Medulla oblongata (tissue), 1 donor: ENCODE measurements at regions not wholly inside any gene's neighbourhood (a gene's known extent, or its start where the extent isn't known, plus 50 kb on each side); places are given as distances from the start of the nearest gene placed in this dataset.

Experiments used
- DNase-seq: peaks from one replicate; pipeline ENCODE4 v3.0.0-alpha.2; 2015; ENCODE audit errors: extremely low spot score

DNA sequence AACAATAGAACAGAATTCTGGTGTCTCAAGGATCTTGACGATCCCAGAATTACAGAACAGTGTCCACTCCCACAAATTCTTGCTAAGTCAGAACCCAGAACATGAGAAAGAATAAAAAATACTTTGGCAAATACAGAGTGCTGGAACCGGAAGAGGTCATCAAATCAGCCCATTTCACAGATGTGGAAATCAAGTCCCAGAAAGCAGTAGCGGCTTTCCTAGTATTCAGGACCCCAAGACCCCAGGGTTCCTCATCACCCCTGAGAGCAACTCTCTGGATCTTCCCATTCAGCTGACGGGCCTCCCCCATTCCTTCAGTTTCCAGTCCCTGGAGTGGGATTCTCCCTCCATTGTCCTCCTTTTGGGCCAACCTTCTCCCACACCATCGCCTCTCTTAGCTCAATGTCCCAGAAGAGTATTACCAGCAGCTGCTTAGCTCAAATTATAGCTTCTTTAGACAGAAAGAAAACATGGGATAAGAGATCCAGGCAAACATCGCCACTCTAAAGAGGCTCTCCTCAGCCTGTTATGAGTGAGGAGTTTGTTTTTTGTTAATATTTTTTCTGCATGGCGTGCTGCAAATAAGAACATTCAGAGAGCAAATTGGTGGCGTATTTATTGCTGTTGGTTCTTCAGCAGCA lies 268.3 kb downstream of the MN1 start:
- no peak for DNase-seq

DNA sequence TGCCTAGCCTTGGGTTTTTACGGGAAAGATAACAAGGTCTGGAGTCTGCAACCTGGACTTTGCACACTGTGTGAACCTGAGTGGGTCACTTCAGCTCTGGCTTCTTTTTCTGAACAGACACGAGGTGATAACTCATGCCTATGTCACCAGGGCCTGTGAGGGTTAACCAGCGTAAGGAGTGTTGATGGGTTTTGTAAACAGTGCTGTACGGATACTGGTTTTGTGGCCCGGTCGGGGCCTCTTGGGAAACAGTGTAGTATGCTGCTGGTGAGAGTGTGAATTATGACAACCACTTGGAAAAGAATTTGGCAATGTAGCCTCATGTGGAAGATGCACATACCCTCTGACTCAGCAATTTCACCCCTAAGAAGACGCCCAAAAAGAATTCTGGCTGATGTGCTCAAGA lies 266.8 kb downstream of the MN1 start:
- DNase-seq = no peak

DNA sequence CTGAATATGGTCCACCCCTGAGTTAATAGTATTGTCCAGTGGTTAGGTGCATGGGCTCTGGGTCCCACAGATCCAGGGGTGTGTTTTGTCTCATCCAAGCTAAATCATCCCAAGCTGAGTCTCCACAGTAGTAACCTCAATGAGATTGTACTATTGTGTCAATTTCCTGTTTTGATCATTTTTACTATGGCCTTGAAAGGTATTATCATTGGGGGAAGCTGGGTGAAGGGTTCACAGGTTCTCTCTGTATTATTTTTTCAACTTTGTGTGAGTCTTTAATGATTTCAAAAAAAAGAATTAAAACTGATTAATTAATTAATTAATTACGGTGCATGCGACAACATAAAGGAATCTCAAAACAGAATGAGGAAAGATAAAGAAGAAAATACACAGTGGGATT lies 266.1 kb downstream of the MN1 start:
- no peak for DNase-seq

DNA sequence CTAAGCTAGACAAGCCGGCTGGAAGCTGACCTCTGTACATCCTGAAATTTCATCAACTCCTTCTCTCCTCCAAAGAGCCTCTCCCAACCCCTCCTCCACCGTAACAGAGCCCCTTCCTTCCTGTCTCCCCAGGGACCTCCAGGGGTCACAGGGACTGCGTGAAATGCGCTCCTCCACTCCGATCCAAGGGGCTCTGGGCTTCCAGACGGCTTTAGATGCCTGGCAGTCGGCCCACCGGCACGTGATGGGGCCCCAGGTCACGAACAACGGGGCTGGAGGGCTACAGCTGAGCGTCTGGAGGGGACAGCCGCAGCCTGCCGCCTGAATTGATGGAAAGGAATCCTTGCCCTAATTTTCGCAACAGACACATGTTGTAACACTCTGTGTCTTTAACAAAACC lies 264.1 kb downstream of the MN1 start:
- DNase-seq = no peak

DNA sequence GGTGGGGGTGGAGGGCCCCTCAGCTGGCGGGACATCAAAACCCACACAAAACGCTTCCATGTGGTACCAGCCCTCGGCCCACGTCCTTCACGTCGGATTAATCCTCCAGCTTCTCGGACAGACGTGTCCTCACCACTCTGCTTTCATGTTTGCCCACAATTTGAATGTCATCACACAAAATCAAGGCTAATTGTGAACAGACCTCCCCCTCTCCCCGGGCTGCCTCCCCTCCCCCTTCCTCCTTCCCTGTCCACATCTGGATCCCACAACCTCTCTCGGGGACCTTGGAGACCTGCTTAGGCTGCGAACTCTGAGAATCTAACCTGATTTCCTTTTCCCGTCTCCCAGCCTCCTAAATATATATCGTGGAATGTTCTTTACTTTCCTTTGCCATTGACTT lies 262.9 kb downstream of the MN1 start:
- DNase-seq = no peak

DNA sequence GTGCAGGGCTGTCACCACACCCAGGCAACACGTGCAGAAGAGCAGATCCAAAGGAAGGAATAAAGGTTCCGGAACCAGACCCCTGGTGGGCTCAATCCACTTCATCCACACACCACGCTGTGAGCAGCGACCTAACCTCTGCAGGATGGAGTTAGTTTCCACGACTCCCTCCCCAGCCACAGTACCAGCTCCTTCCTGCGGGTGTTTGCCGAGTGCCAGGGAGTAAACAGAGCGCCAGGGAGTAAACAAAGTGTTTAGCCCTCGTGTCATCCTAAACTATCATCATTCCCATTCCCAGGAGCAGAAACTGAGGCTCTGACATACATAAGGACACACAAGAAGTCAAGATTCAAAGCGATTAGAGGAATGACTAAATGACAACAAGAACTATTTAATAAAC lies 261.3 kb downstream of the MN1 start:
- no peak for DNase-seq

DNA sequence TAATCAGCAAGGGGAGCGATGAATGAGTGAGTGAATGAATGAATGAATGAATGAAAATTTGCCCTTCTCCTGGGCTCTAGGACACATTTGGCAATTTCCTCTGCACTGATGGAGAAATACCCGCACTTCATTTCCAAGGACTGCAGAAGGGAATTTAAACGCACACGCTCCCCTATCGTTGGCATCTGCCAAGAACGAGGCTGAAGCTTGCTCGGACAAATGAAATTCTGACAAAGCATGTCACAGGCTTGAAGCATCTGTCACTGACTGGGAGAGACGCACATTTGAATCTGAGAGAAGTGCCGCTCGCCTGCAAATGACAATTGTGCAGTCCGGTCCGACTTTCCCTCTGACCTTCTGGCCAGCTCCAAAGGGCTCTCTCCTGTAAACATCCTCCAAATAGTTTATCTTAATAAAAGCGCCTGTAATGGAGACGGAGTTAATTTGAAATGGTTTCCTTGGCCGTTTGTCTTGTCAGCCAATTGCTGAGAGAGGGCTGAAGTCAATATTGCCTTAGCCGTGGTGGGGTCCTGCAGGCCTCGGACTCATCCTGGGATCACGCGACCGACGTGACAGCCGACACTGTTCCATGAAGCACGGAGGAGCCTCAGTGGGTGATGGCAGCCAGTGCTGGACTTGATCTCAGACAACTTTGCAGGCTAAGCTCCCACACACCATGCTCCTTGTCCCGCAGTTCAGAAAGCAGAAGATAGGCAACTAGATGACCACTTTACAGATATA lies 260.7 kb downstream of the MN1 start:
- DNase-seq = no peak

DNA sequence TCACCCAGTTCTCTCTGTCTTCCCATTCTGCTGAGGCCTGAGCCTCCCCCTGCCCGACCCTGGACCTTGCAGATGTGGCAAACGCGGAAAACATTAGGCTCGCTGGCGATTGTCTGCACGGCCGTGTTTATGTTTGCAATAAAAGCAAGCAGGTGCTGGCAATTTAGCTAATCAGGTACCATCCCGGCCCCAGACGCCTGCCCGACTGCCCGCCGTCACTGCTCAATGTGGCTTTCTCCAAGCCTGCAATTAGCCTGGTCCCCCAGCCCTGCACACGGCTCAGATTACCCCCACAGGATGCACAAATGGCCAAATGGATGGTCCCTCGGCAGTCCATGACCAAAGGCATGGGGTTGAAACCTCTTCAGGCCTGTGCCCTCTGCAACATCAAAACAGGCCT lies 259.7 kb downstream of the MN1 start:
- no peak for DNase-seq

DNA sequence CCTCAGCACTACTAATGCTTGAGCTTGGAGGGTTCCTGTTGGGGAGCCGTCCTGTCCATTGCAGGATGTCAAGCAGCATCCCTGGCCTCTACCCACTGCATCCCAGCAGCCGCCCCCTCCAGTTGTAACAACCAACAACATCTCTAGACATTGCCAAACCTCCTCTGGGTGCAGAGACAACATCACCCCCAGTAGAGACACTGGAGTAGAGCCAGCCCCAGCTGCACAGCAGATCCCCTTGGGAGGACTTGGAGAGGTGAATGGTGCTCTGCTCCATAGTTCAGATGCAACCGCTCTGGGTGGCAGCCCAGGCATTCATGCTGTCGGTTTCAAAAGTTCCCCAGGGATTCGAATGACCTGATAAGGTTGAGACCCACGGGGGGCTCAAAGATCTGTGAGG lies 259.0 kb downstream of the MN1 start:
- no peak for DNase-seq

DNA sequence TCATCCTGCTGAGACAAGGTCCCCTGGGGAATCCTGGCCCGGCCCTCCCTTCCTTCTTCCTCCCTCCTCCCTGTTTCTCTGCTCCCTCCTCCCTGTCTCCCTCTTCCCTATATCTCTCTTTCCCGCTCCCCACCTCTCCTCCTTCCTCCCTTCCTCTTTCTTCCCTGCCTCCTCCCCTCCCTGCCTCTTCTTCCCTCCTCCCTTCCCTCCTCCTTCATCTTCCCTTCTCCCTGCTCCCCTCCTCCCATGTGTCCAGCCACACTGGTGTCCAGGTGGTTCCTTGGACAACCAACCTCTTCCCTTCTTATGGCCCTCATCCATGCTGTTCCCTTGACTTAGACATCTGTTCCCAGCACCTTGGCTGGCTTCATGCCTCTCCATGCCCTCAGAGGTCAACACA lies 258.1 kb downstream of the MN1 start:
- DNase-seq = no peak

DNA sequence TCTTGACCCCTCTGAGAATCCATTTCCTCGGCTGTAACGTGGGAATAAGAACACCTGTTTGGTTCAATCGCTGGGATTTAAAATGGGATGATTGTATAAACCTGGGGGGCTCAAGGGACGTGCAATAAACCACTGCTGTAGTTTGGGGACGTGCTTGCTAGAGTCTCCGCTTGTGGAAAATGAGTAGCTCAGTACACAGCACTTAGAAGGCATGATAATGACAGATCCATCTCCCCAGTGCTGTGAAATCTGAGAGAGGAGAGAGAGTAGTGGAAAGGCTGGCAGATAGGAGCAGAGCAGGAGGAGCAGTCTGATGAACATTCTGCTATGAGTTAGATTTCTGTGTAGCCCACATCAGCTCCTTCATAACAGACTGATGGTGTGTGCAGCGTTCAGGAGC lies 256.5 kb downstream of the MN1 start:
- DNase-seq = no peak

DNA sequence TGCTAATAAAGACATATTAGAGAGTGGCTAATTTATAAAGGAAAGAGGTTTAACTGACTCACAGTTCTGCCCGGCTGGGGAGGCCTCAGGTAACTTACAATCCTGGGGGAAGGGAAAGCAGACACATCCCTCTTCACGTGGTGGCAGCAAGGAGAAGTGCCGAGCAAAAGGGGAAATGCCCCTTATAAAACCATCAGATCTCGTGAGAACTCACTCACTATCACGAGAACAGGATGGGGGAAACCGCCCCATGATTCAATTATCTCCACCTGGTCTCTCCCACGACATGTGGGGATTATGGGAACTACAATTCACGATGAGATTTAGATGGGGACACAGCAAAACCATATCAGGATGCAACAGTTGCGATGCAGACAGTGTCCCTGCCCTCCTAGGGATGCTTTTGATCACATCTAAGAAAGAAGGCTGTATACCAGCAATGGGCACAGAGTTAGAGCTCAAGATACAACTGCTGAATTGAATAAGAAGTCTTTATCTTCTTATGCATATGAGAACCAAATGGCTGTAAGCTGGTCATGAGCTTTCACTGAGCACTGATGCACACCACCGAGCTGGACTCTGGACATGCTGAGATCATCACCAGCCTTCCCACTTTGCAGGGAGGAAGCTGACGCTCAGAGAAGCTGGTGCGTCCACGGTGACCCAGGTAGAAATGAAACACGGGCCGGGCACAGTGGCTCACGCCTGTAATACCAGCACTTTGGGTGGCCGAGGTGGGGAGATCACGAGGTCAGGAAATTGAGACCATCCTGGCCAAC lies 255.2 kb downstream of the MN1 start:
- DNase-seq = no peak

DNA sequence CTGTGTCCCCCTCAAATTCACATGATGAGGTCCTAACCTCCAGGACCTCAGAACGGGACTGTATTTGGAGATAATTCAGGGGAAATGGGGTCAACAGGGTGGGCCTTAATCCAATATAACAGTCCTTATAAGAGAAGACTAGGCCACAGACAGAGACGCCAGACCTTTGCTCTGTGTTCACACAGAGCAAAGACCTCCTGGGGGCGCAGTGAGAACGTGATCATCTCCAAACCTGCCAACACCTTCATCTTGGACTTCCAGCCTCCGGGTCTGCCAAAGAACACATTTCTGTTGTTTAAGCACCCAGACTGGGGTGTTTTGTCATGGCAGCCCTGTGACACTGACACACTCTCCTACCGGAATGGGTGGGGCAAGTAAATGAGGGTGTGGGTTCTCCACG lies 250.2 kb downstream of the MN1 start:
- no peak for DNase-seq

DNA sequence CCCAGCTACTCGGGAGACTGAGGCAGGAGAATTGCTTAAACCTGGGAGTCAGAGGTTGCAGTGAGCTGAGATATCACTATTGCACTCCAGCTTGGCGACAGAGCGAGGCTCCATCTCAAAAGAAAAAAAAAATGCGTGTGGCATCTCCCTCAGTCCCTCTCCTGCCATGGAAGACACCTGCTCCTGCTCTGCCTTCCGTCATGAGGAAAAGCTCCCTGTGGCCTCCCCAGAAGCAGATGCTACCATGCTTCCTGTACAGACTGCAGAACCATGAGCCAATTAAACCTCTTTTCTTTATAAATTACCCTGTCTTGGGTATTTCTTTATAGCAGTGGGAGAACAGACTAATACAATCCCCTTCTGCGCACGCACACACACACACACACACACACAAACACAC lies 249.4 kb downstream of the MN1 start:
- DNase-seq = no peak

DNA sequence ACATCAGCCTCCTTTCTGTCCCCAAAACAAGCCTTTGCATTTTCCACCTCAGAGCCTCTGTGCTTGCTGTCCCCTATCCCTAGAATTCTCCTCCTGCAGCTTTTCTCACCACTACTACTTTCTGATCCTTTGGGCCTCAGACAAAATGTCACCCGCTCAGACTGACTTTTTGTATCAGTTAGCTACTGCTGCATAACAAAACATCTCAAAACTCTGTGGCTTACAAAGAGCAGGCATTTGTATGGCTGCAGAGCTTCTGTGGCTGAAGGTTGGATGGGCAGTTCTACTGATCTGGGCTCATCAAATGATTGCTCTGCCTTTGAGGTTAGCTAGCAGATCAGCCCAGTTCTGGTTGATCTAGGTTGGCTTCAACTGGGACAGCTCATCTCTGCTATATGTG lies 248.7 kb downstream of the MN1 start:
- DNase-seq = no peak

DNA sequence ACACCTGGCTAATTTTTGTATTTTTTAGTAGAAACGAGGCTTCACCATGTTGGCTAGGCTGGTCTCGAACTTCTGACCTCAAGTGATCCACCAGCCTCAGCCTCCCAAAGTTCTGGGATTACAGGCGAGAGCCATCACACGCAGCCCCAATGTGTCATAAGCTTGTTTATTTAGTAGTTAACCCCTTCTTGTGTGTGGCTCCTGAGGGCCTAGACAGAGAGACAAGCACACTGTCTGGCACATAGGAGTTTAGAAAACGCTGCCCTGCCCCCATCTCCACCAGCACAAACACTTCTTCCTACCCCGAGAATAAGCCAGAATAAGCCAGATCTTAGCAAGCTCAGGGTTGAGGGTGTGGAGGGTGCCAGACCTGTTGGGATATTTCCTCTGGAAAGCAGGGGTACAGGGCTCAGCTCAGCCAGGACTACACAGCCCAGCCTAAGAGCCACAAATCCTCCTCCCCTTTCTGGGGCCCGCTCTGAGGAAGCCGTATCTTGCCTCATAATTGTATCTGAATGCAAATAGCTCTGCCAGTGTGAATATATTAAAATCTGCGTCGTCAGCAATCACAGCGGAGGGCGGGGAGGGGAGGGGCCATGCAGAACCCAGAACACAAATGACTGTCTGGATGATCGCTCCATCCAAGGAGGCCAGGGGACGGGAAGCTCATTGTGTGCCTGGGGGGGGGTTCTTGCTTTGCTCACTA lies 247.3 kb downstream of the MN1 start:
- no peak for DNase-seq

DNA sequence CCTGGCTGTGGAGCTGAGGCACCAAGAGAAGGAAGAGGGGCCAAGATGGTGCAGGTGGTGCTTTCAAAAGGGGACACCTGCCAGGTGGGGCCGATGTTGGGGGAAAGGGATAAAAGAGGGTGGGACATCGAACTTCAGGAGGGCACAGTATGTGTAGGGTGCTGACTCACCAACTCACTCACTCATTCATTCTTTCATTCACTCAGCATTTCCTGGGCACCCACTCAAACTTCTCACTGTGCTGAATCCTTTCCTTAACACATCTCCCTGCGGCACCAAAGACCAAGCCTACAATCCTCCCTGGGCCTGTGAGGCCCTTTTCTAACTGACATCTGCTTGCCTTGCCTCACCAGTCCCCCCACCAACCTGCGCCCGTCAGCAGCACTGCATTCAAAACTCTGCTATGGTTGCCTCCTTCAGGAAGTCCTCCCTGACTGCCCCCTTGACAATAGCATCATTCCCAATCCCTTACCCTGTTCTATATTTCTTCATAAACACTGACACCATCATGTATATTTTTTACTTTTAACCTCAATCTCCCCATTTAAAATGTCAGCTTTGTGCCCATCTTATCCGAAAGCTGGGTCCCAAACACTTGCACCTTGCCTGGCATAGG lies 246.6 kb downstream of the MN1 start:
- DNase-seq = no peak

DNA sequence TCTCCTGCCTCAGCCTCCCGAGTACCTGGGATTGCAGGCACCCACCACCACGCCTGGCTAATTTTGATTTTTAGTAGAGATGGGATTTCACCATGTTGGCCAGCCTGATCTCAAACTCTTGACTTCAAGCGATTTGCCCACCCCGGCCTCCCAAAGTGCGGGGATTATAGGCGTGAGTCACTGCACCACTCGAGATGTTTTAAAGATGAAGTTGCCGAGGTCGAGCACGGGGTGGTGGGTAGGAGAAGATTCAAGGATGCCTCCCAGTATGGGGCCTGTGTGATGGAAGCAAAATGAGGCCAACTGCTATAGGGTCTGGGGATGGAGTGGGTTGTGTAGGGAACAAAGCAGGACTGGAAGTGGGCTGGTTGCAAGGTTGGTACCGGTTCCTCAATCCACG lies 245.2 kb downstream of the MN1 start:
- DNase-seq = no peak

DNA sequence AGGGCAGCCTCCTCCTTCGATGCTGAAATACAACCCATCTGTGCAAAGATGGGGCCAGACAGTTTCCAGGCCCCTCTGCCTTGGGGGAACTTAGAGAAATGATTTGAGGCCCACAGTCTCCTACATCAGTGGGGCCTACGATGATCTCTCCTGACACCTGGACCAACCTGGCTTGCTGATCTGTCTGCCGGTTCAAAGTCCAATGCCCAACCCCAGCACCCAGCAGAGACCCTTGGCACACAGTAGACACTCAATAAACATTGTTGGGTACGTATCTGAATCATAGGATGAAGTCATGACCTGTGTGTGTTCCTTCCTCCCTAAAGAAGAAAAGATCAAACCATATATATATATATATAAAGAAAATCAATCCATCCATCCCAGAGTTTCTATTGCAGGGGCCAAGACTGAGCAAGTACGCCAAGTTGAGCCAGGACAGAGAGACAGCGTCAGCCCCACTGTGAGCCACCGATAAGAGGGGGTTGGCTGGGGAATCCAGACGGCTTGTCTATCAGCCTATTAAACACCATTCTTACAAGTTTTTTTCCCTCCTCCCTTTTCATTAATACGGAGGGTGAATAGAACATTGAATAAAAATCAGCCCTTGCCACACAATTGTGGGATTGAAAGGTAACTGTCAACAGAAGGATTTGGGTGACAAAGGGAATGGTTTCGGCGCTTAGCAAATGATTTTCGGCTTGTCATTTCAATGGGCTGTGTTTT lies 244.1 kb downstream of the MN1 start:
- no peak for DNase-seq

DNA sequence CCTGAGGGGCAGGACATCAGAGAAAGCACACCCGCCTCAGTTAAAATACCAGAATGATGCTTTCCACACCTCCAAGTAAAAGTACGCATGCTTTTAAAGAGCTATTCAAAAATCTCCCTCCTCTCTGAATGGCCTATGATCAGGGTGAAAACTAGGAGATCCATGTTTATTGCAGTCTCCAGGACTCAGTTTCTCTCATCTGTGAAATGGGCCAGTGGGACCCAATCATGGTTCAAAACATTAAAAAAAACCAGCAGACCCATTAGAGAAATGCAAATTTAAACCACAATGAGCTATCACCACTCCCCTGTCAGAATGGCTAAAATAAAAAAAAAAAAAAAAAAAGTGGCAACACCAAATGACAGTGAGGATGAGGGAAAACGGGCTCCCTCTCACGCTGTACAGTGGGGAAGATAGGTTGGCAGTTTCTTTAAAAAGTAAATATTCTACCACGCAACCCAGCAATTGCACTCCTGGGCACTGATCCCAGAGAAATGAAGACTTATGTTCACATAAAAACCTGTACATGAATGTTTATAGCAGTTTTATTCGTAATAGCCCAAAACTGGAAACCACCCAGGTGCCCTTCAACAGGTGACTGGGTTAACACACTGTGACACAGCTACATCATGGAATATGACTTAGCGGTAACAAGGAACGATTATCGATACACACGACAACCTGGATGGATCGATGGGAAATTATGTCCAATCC lies 242.7 kb downstream of the MN1 start:
- no peak for DNase-seq

DNA sequence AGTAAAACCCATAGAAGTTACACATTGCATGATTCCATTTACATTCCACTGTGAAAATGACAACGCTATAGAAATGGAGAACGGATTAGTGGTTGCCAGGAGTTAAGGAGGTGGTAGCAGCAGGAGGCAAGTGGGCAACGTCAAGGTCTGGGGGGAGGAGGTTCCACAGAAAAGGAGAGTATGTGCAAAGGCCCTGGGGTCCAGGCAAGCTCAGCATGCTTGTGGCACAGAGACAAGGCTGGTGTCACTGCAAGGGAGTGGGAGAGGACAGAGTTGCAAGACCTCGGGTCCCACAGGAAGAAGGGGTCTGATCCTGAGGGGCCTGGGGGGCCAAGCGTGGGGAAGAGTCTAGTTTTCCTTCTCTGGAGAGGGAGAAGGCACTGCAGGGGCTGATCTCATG lies 240.8 kb downstream of the MN1 start:
- DNase-seq = no peak
